SH-SY5Y (cell line): ENCODE measurements at regions not wholly inside any gene's neighbourhood (a gene's known extent, or its start where the extent isn't known, plus 50 kb on each side); places are given as distances from the start of the nearest gene placed in this dataset.

Experiments
- GATA2 ChIP-seq: IDR thresholded peaks from 2 replicates; pipeline ENCODE4 v1.6.1; 2011; ENCODE audit warnings: mild to moderate bottlenecking, low read depth, low read length
- GATA3 ChIP-seq: IDR thresholded peaks from 2 replicates; pipeline ENCODE4 v1.6.1; 2011; ENCODE audit warnings: low read depth, mild to moderate bottlenecking, low read length, moderate library complexity

- TF ChIP-seq GATA2 (no peak), GATA3 (no peak)
Measured at GRCh38 chr1:87535551-87535950, 206.9 kb downstream of the LMO4 start.
